GM23248 (cell line): ENCODE measurements at regions not wholly inside any gene's neighbourhood (a gene's known extent, or its start where the extent isn't known, plus 50 kb on each side); places are given as distances from the start of the nearest gene placed in this dataset.

ENCODE experiments used
- DNase-seq: peaks from one replicate; pipeline ENCODE4 v3.0.0-alpha.2; 2015
- H2AFZ ChIP-seq: fragments of 200-600 bp; sonication (generic); 2 replicates; pipeline ENCODE4 v1.6.1; 2016; ENCODE audit warnings: antibody characterized with exemption
- H3F3A ChIP-seq: fragments of 200-600 bp; sonication (generic); 2 replicates; pipeline ENCODE4 v1.6.1; 2016; ENCODE audit warnings: mild to moderate bottlenecking, antibody characterized with exemption, mixed run types; ENCODE audit not compliant: insufficient read depth
- H3K27ac ChIP-seq: fragments of 200-600 bp; sonication (generic); 2 replicates; pipeline ENCODE4 v1.5.1; 2016; ENCODE audit warnings: mild to moderate bottlenecking
- H3K27me3 ChIP-seq: fragments of 200-600 bp; sonication (generic); replicated peaks from 2 replicates; pipeline ENCODE4 v1.6.1; 2016; ENCODE audit warnings: mild to moderate bottlenecking; ENCODE audit not compliant: insufficient read depth
- H3K36me3 ChIP-seq: fragments of 200-600 bp; sonication (generic); 2 replicates; pipeline ENCODE4 v1.6.1; 2016; ENCODE audit warnings: low read depth, mild to moderate bottlenecking
- H3K4me1 ChIP-seq: fragments of 200-600 bp; sonication (generic); 2 replicates; pipeline ENCODE4 v1.6.1; 2016; ENCODE audit warnings: mild to moderate bottlenecking; ENCODE audit not compliant: insufficient read depth
- H3K4me2 ChIP-seq: fragments of 200-600 bp; sonication (generic); one replicate; pipeline ENCODE4 v1.6.1; 2016; ENCODE audit warnings: mild to moderate bottlenecking; ENCODE audit not compliant: unreplicated experiment
- H3K4me3 ChIP-seq: fragments of 200-600 bp; sonication (generic); 2 replicates; pipeline ENCODE4 v1.5.1; 2016; ENCODE audit warnings: mild to moderate bottlenecking
- H3K79me2 ChIP-seq: fragments of 200-600 bp; sonication (generic); 2 replicates; pipeline ENCODE4 v1.6.1; 2016; ENCODE audit warnings: mild to moderate bottlenecking; ENCODE audit not compliant: insufficient read depth
- H3K9ac ChIP-seq: fragments of 200-600 bp; sonication (generic); 2 replicates; pipeline ENCODE4 v1.6.1; 2016; ENCODE audit warnings: mild to moderate bottlenecking
- H3K9me2 ChIP-seq: fragments of 200-600 bp; sonication (generic); 2 replicates; pipeline ENCODE4 v1.6.1; 2016; ENCODE audit warnings: mixed run types, mild to moderate bottlenecking, moderate library complexity; ENCODE audit not compliant: insufficient read depth
- H3K9me3 ChIP-seq: fragments of 200-600 bp; sonication (generic); one replicate; pipeline ENCODE4 v1.6.1; 2017; ENCODE audit warnings: low read depth
- H4K20me1 ChIP-seq: fragments of 200-600 bp; sonication (generic); 2 replicates; pipeline ENCODE4 v1.6.0; 2016; ENCODE audit not compliant: insufficient read depth
- EZH2 ChIP-seq: fragments of 200-600 bp; sonication (generic); IDR thresholded peaks from 2 replicates; pipeline ENCODE4 v1.6.1; 2018; ENCODE audit warnings: antibody characterized with exemption, mild to moderate bottlenecking; ENCODE audit not compliant: insufficient read depth, poor library complexity, severe bottlenecking
- EZH2phosphoT487 ChIP-seq: fragments of 200-600 bp; sonication (generic); IDR thresholded peaks from 2 replicates; pipeline ENCODE4 v1.6.1; 2018; ENCODE audit warnings: antibody characterized with exemption, moderate library complexity, mild to moderate bottlenecking, low read depth; ENCODE audit not compliant: insufficient read depth
- WGBS, 2 experiments: methylation state at CpG; one replicate each; pipeline ENCODE4 v1.1.6; 2015 to 2017; ENCODE audit warnings: low lambda C conversion rate in 2 of 2, low coverage in 1 of 2; ENCODE audit errors: missing lambda C conversion rate in 2 of 2; 5-methylcytosine and 5-hydroxymethylcytosine counted together
- in situ Hi-C: fragments of 300-500 bp; cut with MboI; formaldehyde crosslinking; loops from 2 replicates; pipeline ENCODE4 v1.15.0; 2020

DNA sequence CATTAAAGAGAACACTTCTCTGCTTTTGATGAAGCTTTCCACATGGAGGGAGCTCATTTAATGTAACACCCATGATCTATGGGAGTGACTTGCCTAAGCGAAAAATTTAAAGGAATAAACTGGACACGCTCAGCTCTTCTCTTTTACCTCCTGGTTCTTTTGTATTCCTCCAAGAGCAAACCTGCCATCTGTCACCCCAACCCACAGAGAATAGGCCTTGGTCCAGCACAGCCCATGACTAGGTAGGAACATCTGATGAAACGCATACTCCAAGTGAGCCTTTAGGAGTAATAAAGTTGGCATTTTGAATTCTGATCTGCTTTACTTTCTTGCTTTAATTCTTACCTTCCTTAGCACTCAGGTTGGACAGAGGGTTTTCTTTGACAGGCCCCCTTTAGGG is 389.0 kb downstream of the HNRNPD start:
- no peaks in the 10 kb centered on the region for H3K9me2 ChIP-seq
- H3K9me3 ChIP-seq: no peaks in the 10 kb centered on the region
- H3K36me3 ChIP-seq: no peaks in the 10 kb centered on the region
- no peaks in the 10 kb centered on the region for H3K27me3 ChIP-seq
- in situ Hi-C loops: no loop called here
- H3K4me1 ChIP-seq: no peaks in the 10 kb centered on the region
- H3K4me2 ChIP-seq: no peak overlapping the region
- H2AFZ ChIP-seq: no peak overlapping the region
- H3K4me3 ChIP-seq: no peak overlapping the region
- H3K9ac ChIP-seq: no peak overlapping the region
- no peak for TF ChIP-seq EZH2
- no peak for TF ChIP-seq EZH2phosphoT487
- DNase-seq: no peak
- 31 to 33% methylated on average over 3 of the region's 3 CpGs for WGBS, 2 experiments
- no peak overlapping the region for H3K27ac ChIP-seq
- no peaks in the 10 kb centered on the region for H3F3A ChIP-seq
- H3K79me2 ChIP-seq: no peaks in the 10 kb centered on the region
- H4K20me1 ChIP-seq: no peaks in the 10 kb centered on the region

DNA sequence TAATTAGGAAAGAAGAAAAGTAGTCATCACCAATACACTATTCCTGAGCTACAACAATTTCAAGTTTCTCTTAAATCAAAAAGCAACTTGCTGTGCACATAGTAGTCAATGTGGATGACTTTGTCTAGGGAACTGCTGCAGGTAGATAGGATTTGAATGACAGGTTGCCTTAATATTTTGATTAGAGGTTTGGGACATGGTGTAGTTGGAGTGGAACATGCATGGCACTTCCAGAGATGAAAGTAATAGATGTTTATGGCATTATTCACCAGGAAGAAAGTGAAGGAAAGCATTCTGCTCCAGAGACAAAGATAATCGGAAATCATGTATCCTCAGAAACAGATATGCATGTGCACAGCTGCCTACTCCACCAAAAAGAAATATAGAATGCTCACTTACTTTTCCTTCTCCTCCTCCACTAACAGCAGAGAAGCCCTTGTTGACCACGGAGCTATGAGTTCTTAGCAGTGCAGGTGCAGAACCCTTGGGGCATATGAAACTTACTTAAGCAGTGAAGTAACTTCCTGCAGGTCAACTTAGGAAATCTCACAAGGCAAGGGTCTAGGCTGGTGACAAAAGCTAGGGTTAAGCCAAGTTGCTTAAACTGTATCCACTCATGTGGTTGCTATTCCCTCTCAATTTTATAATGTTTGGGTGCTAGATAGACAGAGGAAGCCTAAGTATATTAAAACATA is 390.8 kb downstream of the HNRNPD start:
- Histone ChIP-seq H3K27ac (no peak overlapping the region), H3K4me2 (no peak overlapping the region), H3K79me2 (no peaks in the 10 kb centered on the region), H3K36me3 (no peaks in the 10 kb centered on the region), H3F3A (no peaks in the 10 kb centered on the region), H3K9ac (no peak overlapping the region), H3K4me3 (no peak overlapping the region), H3K27me3 (no peaks in the 10 kb centered on the region), H4K20me1 (no peaks in the 10 kb centered on the region), H3K4me1 (no peaks in the 10 kb centered on the region), H2AFZ (no peak overlapping the region), H3K9me3 (no peaks in the 10 kb centered on the region), H3K9me2 (no peaks in the 10 kb centered on the region)
- in situ Hi-C loops: no loop called here
- TF ChIP-seq EZH2phosphoT487: no peak
- TF ChIP-seq EZH2: no peak
- WGBS, 2 experiments: 11 to 23% methylated on average over 2 of the region's 2 CpGs
- DNase-seq: no peak

DNA sequence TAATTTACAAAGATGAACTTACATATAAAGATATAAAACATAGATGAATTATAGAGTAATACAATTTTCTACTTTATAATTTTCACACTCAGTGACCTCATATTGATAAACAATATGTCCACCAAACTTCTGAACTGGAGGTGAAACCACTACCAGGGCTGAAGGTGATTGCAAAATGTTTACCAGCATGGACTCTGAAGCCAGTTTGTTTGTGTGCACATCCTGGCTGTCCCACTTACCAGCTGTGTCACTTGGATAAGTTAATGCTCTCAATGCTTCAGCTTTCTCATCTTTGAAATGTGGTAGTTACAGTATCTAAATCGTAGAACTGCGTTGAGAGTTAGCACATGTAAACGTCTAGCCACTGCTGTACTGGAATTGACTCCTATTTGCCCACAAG is 392.6 kb downstream of the HNRNPD start:
- Histone ChIP-seq H4K20me1 (no peaks in the 10 kb centered on the region), H3K9me2 (no peaks in the 10 kb centered on the region), H3F3A (no peaks in the 10 kb centered on the region), H3K4me3 (no peak overlapping the region), H3K4me2 (no peak overlapping the region), H3K27me3 (no peaks in the 10 kb centered on the region), H3K27ac (no peak overlapping the region), H3K9me3 (no peaks in the 10 kb centered on the region), H3K36me3 (no peaks in the 10 kb centered on the region), H2AFZ (no peak overlapping the region), H3K4me1 (no peaks in the 10 kb centered on the region), H3K79me2 (no peaks in the 10 kb centered on the region), H3K9ac (no peak overlapping the region)
- in situ Hi-C loops: no loop called here
- no peak for DNase-seq
- no peak for TF ChIP-seq EZH2
- no peak for TF ChIP-seq EZH2phosphoT487
- 56 to 60% methylated on average over 3 of the region's 3 CpGs for WGBS, 2 experiments

DNA sequence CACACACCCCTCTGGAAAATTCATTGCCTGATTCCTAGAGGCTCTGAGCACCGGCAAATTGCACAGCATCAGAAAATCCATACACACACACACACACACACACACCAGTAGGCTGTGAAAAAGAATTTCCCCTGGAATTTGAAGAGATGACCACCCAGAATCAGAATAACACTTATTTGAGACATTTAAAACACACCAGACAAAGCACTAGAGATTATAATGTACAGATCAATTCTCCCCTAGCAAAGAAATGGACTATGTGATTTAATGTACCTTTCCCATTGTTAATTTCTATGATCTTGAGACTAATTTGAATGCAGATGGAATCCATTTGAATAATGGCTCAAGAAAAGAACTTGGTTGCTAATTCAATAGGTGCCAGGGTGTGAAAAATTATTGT is 399.3 kb downstream of the HNRNPD start:
- no peak overlapping the region for H3K9ac ChIP-seq
- no peaks in the 10 kb centered on the region for H4K20me1 ChIP-seq
- DNase-seq: no peak
- no peaks in the 10 kb centered on the region for H3F3A ChIP-seq
- no peak overlapping the region for H2AFZ ChIP-seq
- H3K27me3 ChIP-seq: no peaks in the 10 kb centered on the region
- 11 to 13% methylated on average over 1 of the region's 1 CpG for WGBS, 2 experiments
- no peak overlapping the region for H3K4me3 ChIP-seq
- H3K9me3 ChIP-seq: no peaks in the 10 kb centered on the region
- H3K4me1 ChIP-seq: no peaks in the 10 kb centered on the region
- no peaks in the 10 kb centered on the region for H3K9me2 ChIP-seq
- H3K27ac ChIP-seq: no peak overlapping the region
- no peak overlapping the region for H3K4me2 ChIP-seq
- H3K36me3 ChIP-seq: no peaks in the 10 kb centered on the region
- in situ Hi-C loops: no loop called here
- TF ChIP-seq EZH2 (no peak), EZH2phosphoT487 (no peak)
- H3K79me2 ChIP-seq: no peaks in the 10 kb centered on the region
